ENCODE measurements at regions not wholly inside any gene's neighbourhood (a gene's known extent, or its start where the extent isn't known, plus 50 kb on each side); places are given as distances from the start of the nearest gene placed in this dataset.

- TF ChIP-seq CTCF (IDR thresholded peaks at IDR 0.05; ENCODE audit: low read depth, low read length), result no peak
- TF ChIP-seq POLR2A (IDR thresholded peaks at IDR 0.05; ENCODE audit: extremely low read depth, insufficient read length), result no peak
These were observed 123.8 kb upstream of the PRDX6 start for GRCh38 chr1:173353350-173353749.

Measured in NB4 (cell line).